Pancreas (tissue), 10 donors: ENCODE measurements at regions not wholly inside any gene's neighbourhood (a gene's known extent, or its start where the extent isn't known, plus 50 kb on each side); places are given as distances from the start of the nearest gene placed in this dataset.

Source experiments
- ATAC-seq, 4 donors: fragments of 200-7000 bp; cut with Tn5 transposase; one replicate each; pipeline versions ENCODE4 v1.8.0 to v1.9.1; 2020; ENCODE audit warnings: mild to moderate bottlenecking in 4 of 4, moderate library complexity in 4 of 4
- DNase-seq, 6 donors: peaks; one replicate each; pipeline ENCODE4 v3.0.0-alpha.2; 2020
- FAIRE-seq: peaks from 2 replicates; lab custom pipeline; 2012; peaks lifted over from hg19 to GRCh38; lab: Jason Lieb, UNC
- H3K27ac ChIP-seq, 4 donors: fragments of 200-600 bp; sonication (generic); 1 replicate in 3 of 4; 2 replicates in 1 of 4; pipeline versions ENCODE4 v1.5.0 to v1.8.0; 2020
- H3K27me3 ChIP-seq, 4 donors: fragments of 200-600 bp; one replicate each; pipeline ENCODE4 v1.8.0; 2021
- H3K36me3 ChIP-seq, 3 donors: fragments of 200-600 bp; sonication (generic) in 1 of 3; one replicate each; pipeline versions ENCODE4 v1.5.0 to v1.8.0; 2020 to 2021
- H3K4me1 ChIP-seq, 3 donors: fragments of 200-600 bp; one replicate each; pipeline ENCODE4 v1.8.0; 2021
- H3K4me3 ChIP-seq, 4 donors: fragments of 200-600 bp; sonication (generic) in 2 of 4; one replicate each; pipeline versions ENCODE4 v1.5.0 to v1.8.0; 2020 to 2021
- H3K9me3 ChIP-seq, 4 donors: fragments of 200-600 bp; one replicate each; pipeline ENCODE4 v1.8.0; 2021
- WGBS, 2 donors: extraction: QIAGEN DNeasy Blood & Tissue Kit; methylation state at CpG; one replicate each; pipeline ENCODE4 v1.1.7; 2013; 5-methylcytosine and 5-hydroxymethylcytosine counted together
- intact Hi-C, 3 donors: fragments of 100-400 bp; cut with DNase I; formaldehyde crosslinking; loops; one replicate each; pipeline versions ENCODE4 v1.11.1 to v1.14.2; 2022
- TF ChIP-seq, protein P1 (sequence below), 4 donors: fragments of 200-600 bp; sonication (generic) in 3 of 4; IDR thresholded peaks; one replicate each; pipeline versions ENCODE4 v1.5.0 to v1.8.0; 2021; ENCODE audit warnings: antibody characterized with exemption in 4 of 4
- donor health status: healthy with polysubstance abuse.
- donor health status: DM: no; HTN: no; CAD: no; lungs with moderate emphysema.
- donor health status: DM: no; HTN: no; CAD: no.
- donor health status: control.
- donor health status: control.
- donor health status: Bipolar disorder and iron deficiency.
- donor health status: DM: yes; HTN: yes; CAD: no.
- donor health status: DM: no; HTN: no; CAD: no.
- donor health status: DM: no; HTN: no; CAD: no.
- donor health status: DM: yes; HTN: yes; CAD: no.

DNA sequence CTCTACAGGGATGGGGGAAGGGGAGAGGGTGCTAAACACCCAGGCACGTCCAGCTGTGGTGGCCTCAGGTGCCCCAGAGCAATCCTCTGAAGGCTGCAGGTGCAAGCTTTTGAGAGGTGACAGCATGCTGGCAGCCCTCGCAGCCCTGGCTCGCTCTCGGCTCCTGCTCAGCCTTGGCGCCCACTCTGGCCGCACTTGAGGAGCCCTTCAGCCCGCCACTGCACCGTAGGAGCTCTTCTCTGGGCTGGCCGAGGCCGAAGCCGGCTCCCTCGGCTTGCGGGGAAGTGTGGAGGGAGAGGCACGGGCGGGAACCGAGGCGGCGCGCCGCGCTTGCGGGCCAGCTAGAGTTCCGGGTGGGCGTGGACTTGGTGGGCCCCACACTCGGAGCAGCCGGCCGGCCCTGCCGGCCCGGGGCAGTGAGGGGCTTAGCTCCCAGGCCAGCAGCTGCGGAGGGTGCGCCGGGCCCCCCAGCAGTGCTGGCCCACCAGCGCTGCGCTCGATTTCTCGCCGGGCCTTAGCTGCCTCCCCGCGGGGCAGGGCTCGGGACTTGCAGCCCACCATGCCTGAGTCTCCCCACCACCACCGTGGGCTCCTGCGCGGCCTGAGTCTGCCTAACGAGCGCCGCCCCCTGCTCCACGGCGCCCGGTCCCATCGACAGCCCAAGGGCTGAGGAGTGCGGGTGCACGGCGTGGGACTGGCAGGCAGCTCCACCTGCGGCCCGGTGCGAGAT, 112.1 kb downstream of the TRIM29 start:
- H3K27ac ChIP-seq, result no peak overlapping the region
- H3K36me3 ChIP-seq, result no peaks in the 10 kb centered on the region
- TF ChIP-seq, protein P1, sequence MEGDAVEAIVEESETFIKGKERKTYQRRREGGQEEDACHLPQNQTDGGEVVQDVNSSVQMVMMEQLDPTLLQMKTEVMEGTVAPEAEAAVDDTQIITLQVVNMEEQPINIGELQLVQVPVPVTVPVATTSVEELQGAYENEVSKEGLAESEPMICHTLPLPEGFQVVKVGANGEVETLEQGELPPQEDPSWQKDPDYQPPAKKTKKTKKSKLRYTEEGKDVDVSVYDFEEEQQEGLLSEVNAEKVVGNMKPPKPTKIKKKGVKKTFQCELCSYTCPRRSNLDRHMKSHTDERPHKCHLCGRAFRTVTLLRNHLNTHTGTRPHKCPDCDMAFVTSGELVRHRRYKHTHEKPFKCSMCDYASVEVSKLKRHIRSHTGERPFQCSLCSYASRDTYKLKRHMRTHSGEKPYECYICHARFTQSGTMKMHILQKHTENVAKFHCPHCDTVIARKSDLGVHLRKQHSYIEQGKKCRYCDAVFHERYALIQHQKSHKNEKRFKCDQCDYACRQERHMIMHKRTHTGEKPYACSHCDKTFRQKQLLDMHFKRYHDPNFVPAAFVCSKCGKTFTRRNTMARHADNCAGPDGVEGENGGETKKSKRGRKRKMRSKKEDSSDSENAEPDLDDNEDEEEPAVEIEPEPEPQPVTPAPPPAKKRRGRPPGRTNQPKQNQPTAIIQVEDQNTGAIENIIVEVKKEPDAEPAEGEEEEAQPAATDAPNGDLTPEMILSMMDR (IDR thresholded peaks at IDR 0.05), result no peak
- H3K9me3 ChIP-seq, result no peaks in the 10 kb centered on the region
- no peaks in the 10 kb centered on the region for H3K4me1 ChIP-seq
- H3K4me3 ChIP-seq, result no peak overlapping the region
- no peaks in the 10 kb centered on the region for H3K27me3 ChIP-seq
- WGBS, 2 donors, result 86 to 89% methylated on average over 48 to 56 of the region's 56 CpGs
- DNase-seq (no peak), FAIRE-seq (no peak), ATAC-seq (no peak)
- intact Hi-C loops, result no loop called here

DNA sequence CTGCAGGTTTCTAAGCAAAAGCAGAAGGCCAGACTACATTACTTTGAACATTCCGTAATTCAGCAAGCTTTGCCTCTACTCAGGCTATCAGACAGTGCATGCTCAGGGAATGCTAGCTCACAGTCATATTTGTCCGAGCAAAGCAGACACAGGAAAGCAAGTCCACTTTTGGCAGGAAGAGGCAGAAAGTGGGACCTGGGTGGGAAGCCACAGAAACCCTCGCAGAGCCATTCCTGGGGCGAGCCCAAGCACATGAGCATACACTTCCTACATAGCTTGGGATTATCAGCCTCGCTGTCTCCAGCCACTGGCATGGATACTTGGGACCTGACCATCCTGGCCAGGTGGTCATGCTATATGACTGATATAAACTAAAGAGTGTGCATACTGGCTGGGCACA, 113.3 kb downstream of the TRIM29 start:
- no peak overlapping the region for H3K4me3 ChIP-seq
- FAIRE-seq (no peak), DNase-seq (no peak), ATAC-seq (no peak)
- no peaks in the 10 kb centered on the region for H3K36me3 ChIP-seq
- no peak overlapping the region for H3K27ac ChIP-seq
- TF ChIP-seq, protein P1 (IDR thresholded peaks at IDR 0.05), result no peak
- no peaks in the 10 kb centered on the region for H3K9me3 ChIP-seq
- H3K4me1 ChIP-seq, result no peaks in the 10 kb centered on the region
- no peaks in the 10 kb centered on the region for H3K27me3 ChIP-seq
- intact Hi-C loops, result no loop called here
- WGBS, 2 donors, result 65 to 74% methylated on average over 5 of the region's 5 CpGs

DNA sequence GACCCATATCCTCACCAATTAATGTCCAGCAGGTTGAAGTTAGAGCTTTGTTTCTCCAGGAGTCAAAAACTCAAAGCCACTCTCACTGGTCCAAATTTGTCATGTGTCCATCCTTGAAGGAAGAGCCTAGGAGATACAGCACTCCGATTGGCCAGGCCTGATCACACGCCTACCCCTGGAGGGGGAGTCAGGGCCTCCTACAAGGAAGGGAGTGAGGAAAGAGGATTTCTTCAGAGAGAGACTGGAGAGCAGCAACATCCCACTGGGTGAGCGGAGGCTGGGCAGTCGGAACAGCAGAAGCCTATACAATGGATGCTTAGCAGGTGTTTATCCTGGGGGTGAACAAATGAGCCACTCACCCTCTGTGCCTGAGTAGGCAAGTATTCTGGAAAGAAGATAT, 113.9 kb downstream of the TRIM29 start:
- TF ChIP-seq, protein P1 (IDR thresholded peaks at IDR 0.05), result no peak
- FAIRE-seq (no peak), ATAC-seq (no peak), DNase-seq (no peak)
- Histone ChIP-seq H3K4me3 (no peak overlapping the region), H3K9me3 (no peaks in the 10 kb centered on the region), H3K27me3 (no peaks in the 10 kb centered on the region), H3K4me1 (no peaks in the 10 kb centered on the region), H3K27ac (no peak overlapping the region), H3K36me3 (no peaks in the 10 kb centered on the region)
- intact Hi-C loops, result no loop called here
- 60 to 72% methylated on average over 4 of the region's 4 CpGs for WGBS, 2 donors

DNA sequence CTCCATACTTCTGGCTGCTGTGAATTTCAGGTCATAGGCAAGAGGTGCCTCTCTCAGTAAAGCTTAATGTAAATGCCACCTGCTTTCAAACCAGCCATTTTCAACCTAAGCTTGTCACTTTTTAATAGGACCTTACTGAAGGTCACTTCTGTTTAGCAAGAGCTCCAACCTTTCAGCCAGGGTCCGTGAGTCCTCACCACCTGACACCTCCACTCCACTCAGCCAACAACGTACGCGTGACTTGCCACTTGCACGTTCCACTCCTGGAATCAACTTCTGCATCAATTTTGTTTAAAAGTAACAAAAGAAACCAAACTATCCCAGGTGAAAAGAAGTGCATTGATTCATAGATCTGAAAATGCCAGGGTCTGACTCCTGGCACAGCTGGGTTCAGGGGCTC, 114.4 kb downstream of the TRIM29 start:
- 18 to 31% methylated on average over 5 of the region's 5 CpGs for WGBS, 2 donors
- Histone ChIP-seq H3K9me3 (no peaks in the 10 kb centered on the region), H3K4me3 (no peak overlapping the region), H3K27ac (no peak overlapping the region), H3K27me3 (no peaks in the 10 kb centered on the region), H3K4me1 (no peaks in the 10 kb centered on the region), H3K36me3 (no peaks in the 10 kb centered on the region)
- intact Hi-C loops, result no loop called here
- ATAC-seq, result no peak
- no peak for DNase-seq
- FAIRE-seq, result no peak
- TF ChIP-seq, protein P1 (IDR thresholded peaks at IDR 0.05), result no peak

DNA sequence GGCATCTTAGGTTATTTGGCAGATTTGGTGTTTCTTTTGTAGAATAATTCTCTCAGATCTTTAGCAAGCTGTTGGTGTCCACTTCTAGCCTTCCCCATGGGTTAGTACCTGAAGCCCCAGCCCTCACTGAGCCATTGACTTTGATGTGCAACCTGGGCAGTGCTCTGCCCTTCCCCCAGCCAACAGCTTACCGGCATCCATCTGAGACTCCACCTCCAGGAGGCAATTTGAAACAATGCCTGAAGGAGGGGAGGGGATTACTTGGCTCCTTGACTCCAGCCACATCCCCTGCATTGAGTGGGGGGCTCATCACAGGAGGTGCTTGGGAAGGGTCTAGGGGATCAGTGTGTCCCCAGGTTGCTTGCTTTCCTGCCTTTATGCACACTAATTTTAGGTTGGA, 114.8 kb downstream of the TRIM29 start:
- H3K9me3 ChIP-seq, result no peaks in the 10 kb centered on the region
- no peaks in the 10 kb centered on the region for H3K36me3 ChIP-seq
- no peaks in the 10 kb centered on the region for H3K27me3 ChIP-seq
- 13 to 20% methylated on average over 1 of the region's 1 CpG for WGBS, 2 donors
- intact Hi-C loops, result no loop called here
- no peak overlapping the region for H3K27ac ChIP-seq
- no peaks in the 10 kb centered on the region for H3K4me1 ChIP-seq
- TF ChIP-seq, protein P1 (IDR thresholded peaks at IDR 0.05), result no peak
- no peak for FAIRE-seq
- H3K4me3 ChIP-seq, result no peak overlapping the region
- no peak for DNase-seq
- ATAC-seq, result no peak
